IMR-90 (cell line): ENCODE measurements at regions not wholly inside any gene's neighbourhood (a gene's known extent, or its start where the extent isn't known, plus 50 kb on each side); places are given as distances from the start of the nearest gene placed in this dataset.

Experiments used
- BHLHE40 ChIP-seq: fragments of 150-350 bp; IDR thresholded peaks from 2 replicates; pipeline ENCODE4 v1.6.1; 2016; ENCODE audit warnings: mild to moderate bottlenecking, low read depth, low read length
- CEBPB ChIP-seq: IDR thresholded peaks from 2 replicates; pipeline ENCODE4 v1.6.1; 2012; ENCODE audit warnings: low read depth, low read length, improper control_type of control experiment
- FOS ChIP-seq: fragments of 150-350 bp; IDR thresholded peaks from 2 replicates; pipeline ENCODE4 v1.6.1; 2016; ENCODE audit warnings: low read depth, low read length
- MAFK ChIP-seq: IDR thresholded peaks from 2 replicates; pipeline ENCODE4 v1.6.1; 2012; ENCODE audit warnings: low read depth, low read length, improper control_type of control experiment
- MAZ ChIP-seq: IDR thresholded peaks from 2 replicates; pipeline ENCODE4 v1.6.1; 2012; ENCODE audit warnings: low read depth, mild to moderate bottlenecking, low read length, improper control_type of control experiment, moderate library complexity, borderline replicate concordance
- MXI1 ChIP-seq: IDR thresholded peaks from 2 replicates; pipeline ENCODE4 v1.6.1; 2012; ENCODE audit warnings: low read depth, mild to moderate bottlenecking, low read length, moderate library complexity, borderline replicate concordance
- POLR2A ChIP-seq: IDR thresholded peaks from 2 replicates; pipeline ENCODE4 v1.6.1; 2012; ENCODE audit warnings: mild to moderate bottlenecking, low read depth, low read length
- RAD21 ChIP-seq: IDR thresholded peaks from 2 replicates; pipeline ENCODE4 v1.6.1; 2012; ENCODE audit warnings: low read length, improper control_type of control experiment
- SMC3 ChIP-seq: fragments of 150-350 bp; IDR thresholded peaks from 2 replicates; pipeline ENCODE4 v1.6.1; 2016; ENCODE audit warnings: low read depth, mild to moderate bottlenecking, antibody characterized with exemption, low read length, moderate library complexity
- TF ChIP-seq, protein P1 (sequence below): conservative IDR thresholded peaks from 2 replicates; pipeline ENCODE4 v1.5.1; 2012; ENCODE audit warnings: mild to moderate bottlenecking, low read depth, low read length, improper control_type of control experiment
- TF ChIP-seq, protein P2 (sequence below): fragments of 150-350 bp; IDR thresholded peaks from 2 replicates; pipeline ENCODE4 v1.6.1; 2016; ENCODE audit warnings: low read depth, mild to moderate bottlenecking, low read length, moderate library complexity, borderline replicate concordance
- TF ChIP-seq, protein P3 (sequence below): fragments of 150-350 bp; IDR thresholded peaks from 2 replicates; pipeline ENCODE4 v1.6.1; 2017; ENCODE audit warnings: mild to moderate bottlenecking, antibody characterized with exemption, low read length, low read depth

DNA sequence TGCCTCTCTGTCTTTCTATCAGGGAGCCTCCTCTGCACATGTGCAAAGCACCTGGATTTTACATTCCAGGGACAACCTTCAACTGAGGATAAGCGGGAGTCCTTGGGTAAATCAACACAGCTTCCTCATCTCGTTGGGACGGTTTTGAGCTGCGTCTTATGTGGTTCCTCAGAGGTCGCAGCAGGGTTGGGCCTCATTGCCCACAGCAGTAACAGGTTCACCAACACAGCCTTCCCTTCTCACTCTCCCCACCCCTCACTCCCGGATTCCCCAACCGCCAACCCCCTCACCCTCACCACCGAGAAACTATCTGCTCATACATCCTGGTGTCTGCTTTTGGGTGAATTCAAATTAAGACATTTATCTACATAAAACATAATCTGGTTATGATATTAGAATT, 155.8 kb upstream of the GGTLC1 start:
- TF ChIP-seq, protein P1, sequence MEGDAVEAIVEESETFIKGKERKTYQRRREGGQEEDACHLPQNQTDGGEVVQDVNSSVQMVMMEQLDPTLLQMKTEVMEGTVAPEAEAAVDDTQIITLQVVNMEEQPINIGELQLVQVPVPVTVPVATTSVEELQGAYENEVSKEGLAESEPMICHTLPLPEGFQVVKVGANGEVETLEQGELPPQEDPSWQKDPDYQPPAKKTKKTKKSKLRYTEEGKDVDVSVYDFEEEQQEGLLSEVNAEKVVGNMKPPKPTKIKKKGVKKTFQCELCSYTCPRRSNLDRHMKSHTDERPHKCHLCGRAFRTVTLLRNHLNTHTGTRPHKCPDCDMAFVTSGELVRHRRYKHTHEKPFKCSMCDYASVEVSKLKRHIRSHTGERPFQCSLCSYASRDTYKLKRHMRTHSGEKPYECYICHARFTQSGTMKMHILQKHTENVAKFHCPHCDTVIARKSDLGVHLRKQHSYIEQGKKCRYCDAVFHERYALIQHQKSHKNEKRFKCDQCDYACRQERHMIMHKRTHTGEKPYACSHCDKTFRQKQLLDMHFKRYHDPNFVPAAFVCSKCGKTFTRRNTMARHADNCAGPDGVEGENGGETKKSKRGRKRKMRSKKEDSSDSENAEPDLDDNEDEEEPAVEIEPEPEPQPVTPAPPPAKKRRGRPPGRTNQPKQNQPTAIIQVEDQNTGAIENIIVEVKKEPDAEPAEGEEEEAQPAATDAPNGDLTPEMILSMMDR = no peak
- no peak for TF ChIP-seq POLR2A
- no peak for TF ChIP-seq SMC3
- TF ChIP-seq MXI1 = no peak
- no peak for TF ChIP-seq CEBPB
- no peak for TF ChIP-seq MAZ
- TF ChIP-seq RAD21 = no peak
- TF ChIP-seq, protein P2, sequence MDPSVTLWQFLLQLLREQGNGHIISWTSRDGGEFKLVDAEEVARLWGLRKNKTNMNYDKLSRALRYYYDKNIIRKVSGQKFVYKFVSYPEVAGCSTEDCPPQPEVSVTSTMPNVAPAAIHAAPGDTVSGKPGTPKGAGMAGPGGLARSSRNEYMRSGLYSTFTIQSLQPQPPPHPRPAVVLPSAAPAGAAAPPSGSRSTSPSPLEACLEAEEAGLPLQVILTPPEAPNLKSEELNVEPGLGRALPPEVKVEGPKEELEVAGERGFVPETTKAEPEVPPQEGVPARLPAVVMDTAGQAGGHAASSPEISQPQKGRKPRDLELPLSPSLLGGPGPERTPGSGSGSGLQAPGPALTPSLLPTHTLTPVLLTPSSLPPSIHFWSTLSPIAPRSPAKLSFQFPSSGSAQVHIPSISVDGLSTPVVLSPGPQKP = no peak
- TF ChIP-seq, protein P3, sequence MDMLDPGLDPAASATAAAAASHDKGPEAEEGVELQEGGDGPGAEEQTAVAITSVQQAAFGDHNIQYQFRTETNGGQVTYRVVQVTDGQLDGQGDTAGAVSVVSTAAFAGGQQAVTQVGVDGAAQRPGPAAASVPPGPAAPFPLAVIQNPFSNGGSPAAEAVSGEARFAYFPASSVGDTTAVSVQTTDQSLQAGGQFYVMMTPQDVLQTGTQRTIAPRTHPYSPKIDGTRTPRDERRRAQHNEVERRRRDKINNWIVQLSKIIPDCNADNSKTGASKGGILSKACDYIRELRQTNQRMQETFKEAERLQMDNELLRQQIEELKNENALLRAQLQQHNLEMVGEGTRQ = no peak
- TF ChIP-seq MAFK = no peak
- no peak for TF ChIP-seq BHLHE40
- no peak for TF ChIP-seq FOS
